ENCODE measurements at regions not wholly inside any gene's neighbourhood (a gene's known extent, or its start where the extent isn't known, plus 50 kb on each side); places are given as distances from the start of the nearest gene placed in this dataset.

GRCh38 chr2:239677453-239678185 is 276.8 kb upstream of the HDAC4 start:
- no peak overlapping the region for H3K27ac ChIP-seq (ENCODE audit: low read depth in 1 of 3, low read length in 2 of 3)
- H3K27me3 ChIP-seq (ENCODE audit: control insufficient read depth in 3 of 3, insufficient read depth in 3 of 3, low read length in 3 of 3) = peaks cover 0 to 2% (median 0%) of the 10 kb centered on the region in 3 donors
- no peaks in the 10 kb centered on the region for H3K4me1 ChIP-seq (ENCODE audit: control insufficient read depth in 3 of 3, insufficient read depth in 2 of 3, low read depth in 1 of 3, low read length in 2 of 3)
- no peak for FAIRE-seq
- H3K4me3 ChIP-seq (ENCODE audit: low read depth in 1 of 3, low read length in 3 of 3) = no peak overlapping the region
- H3K36me3 ChIP-seq (ENCODE audit: control insufficient read depth in 3 of 3, insufficient read depth in 2 of 3, low read depth in 1 of 3, low read length in 3 of 3) = no peaks in the 10 kb centered on the region
- 82 to 92% (median 86%) methylated on average over 20 to 21 of the region's 21 CpGs for WGBS, 3 donors
- DNase-seq = no peak
- H3K9me3 ChIP-seq (ENCODE audit: control insufficient read depth in 2 of 2, insufficient read depth in 1 of 2, low read depth in 1 of 2, low read length in 1 of 2) = no peaks in the 10 kb centered on the region

GRCh38 chr2:239676716-239677452 is 276.1 kb upstream of the HDAC4 start:
- no peaks in the 10 kb centered on the region for H3K4me1 ChIP-seq (ENCODE audit: control insufficient read depth in 3 of 3, insufficient read depth in 2 of 3, low read depth in 1 of 3, low read length in 2 of 3)
- H3K27ac ChIP-seq (ENCODE audit: low read depth in 1 of 3, low read length in 2 of 3) = no peak overlapping the region
- no peaks in the 10 kb centered on the region for H3K9me3 ChIP-seq (ENCODE audit: control insufficient read depth in 2 of 2, insufficient read depth in 1 of 2, low read depth in 1 of 2, low read length in 1 of 2)
- FAIRE-seq (no peak), DNase-seq (no peak)
- no peaks in the 10 kb centered on the region for H3K27me3 ChIP-seq (ENCODE audit: control insufficient read depth in 3 of 3, insufficient read depth in 3 of 3, low read length in 3 of 3)
- H3K4me3 ChIP-seq (ENCODE audit: low read depth in 1 of 3, low read length in 3 of 3) = no peak overlapping the region
- WGBS, 3 donors = 67 to 76% (median 72%) methylated on average over 19 of the region's 19 CpGs
- H3K36me3 ChIP-seq (ENCODE audit: control insufficient read depth in 3 of 3, insufficient read depth in 2 of 3, low read depth in 1 of 3, low read length in 3 of 3) = no peaks in the 10 kb centered on the region

- no peaks in the 10 kb centered on the region for H3K4me1 ChIP-seq (ENCODE audit: control insufficient read depth in 3 of 3, insufficient read depth in 2 of 3, low read depth in 1 of 3, low read length in 2 of 3)
- H3K27ac ChIP-seq (ENCODE audit: low read depth in 1 of 3, low read length in 2 of 3) = no peak overlapping the region
- DNase-seq (no peak), FAIRE-seq (no peak)
- no peak overlapping the region for H3K4me3 ChIP-seq (ENCODE audit: low read depth in 1 of 3, low read length in 3 of 3)
- H3K27me3 ChIP-seq (ENCODE audit: control insufficient read depth in 3 of 3, insufficient read depth in 3 of 3, low read length in 3 of 3) = no peaks in the 10 kb centered on the region
- H3K9me3 ChIP-seq (ENCODE audit: control insufficient read depth in 2 of 2, insufficient read depth in 1 of 2, low read depth in 1 of 2, low read length in 1 of 2) = no peaks in the 10 kb centered on the region
- H3K36me3 ChIP-seq (ENCODE audit: control insufficient read depth in 3 of 3, insufficient read depth in 2 of 3, low read depth in 1 of 3, low read length in 3 of 3) = no peaks in the 10 kb centered on the region
- WGBS, 3 donors = 71 to 78% (median 73%) methylated on average over 20 to 22 of the region's 22 CpGs
These were observed 275.3 kb upstream of the HDAC4 start for GRCh38 chr2:239675826-239676715.

GRCh38 chr2:239674981-239675825 is 274.4 kb upstream of the HDAC4 start:
- Histone ChIP-seq H3K36me3 (ENCODE audit: control insufficient read depth in 3 of 3, insufficient read depth in 2 of 3, low read depth in 1 of 3, low read length in 3 of 3) (no peaks in the 10 kb centered on the region), H3K4me3 (ENCODE audit: low read depth in 1 of 3, low read length in 3 of 3) (no peak overlapping the region), H3K4me1 (ENCODE audit: control insufficient read depth in 3 of 3, insufficient read depth in 2 of 3, low read depth in 1 of 3, low read length in 2 of 3) (no peaks in the 10 kb centered on the region), H3K27me3 (ENCODE audit: control insufficient read depth in 3 of 3, insufficient read depth in 3 of 3, low read length in 3 of 3) (no peaks in the 10 kb centered on the region), H3K27ac (ENCODE audit: low read depth in 1 of 3, low read length in 2 of 3) (no peak overlapping the region), H3K9me3 (ENCODE audit: control insufficient read depth in 2 of 2, insufficient read depth in 1 of 2, low read depth in 1 of 2, low read length in 1 of 2) (no peaks in the 10 kb centered on the region)
- DNase-seq = no peak
- 87 to 92% (median 89%) methylated on average over 15 to 17 of the region's 17 CpGs for WGBS, 3 donors
- FAIRE-seq = no peak

GRCh38 chr2:239674101-239674980 is 273.5 kb upstream of the HDAC4 start:
- WGBS, 3 donors = 82 to 86% (median 82%) methylated on average over 16 to 17 of the region's 17 CpGs

GRCh38 chr2:239673641-239674040 is 272.8 kb upstream of the HDAC4 start:
- Histone ChIP-seq H3K27ac (ENCODE audit: low read depth in 1 of 3, low read length in 2 of 3) (no peak overlapping the region), H3K27me3 (ENCODE audit: control insufficient read depth in 3 of 3, insufficient read depth in 3 of 3, low read length in 3 of 3) (no peaks in the 10 kb centered on the region), H3K4me3 (ENCODE audit: low read depth in 1 of 3, low read length in 3 of 3) (no peak overlapping the region), H3K4me1 (ENCODE audit: control insufficient read depth in 3 of 3, insufficient read depth in 2 of 3, low read depth in 1 of 3, low read length in 2 of 3) (no peaks in the 10 kb centered on the region), H3K36me3 (ENCODE audit: control insufficient read depth in 3 of 3, insufficient read depth in 2 of 3, low read depth in 1 of 3, low read length in 3 of 3) (no peaks in the 10 kb centered on the region), H3K9me3 (ENCODE audit: control insufficient read depth in 2 of 2, insufficient read depth in 1 of 2, low read depth in 1 of 2, low read length in 1 of 2) (no peaks in the 10 kb centered on the region)
- DNase-seq = no peak
- 70 to 80% (median 76%) methylated on average over 10 of the region's 10 CpGs for WGBS, 3 donors
- no peak for FAIRE-seq

More at GRCh38 chr2:239674101-239674980, 273.5 kb upstream of the HDAC4 start:
- Histone ChIP-seq H3K27me3 (ENCODE audit: control insufficient read depth in 3 of 3, insufficient read depth in 3 of 3, low read length in 3 of 3) (no peaks in the 10 kb centered on the region), H3K27ac (ENCODE audit: low read depth in 1 of 3, low read length in 2 of 3) (no peak overlapping the region), H3K4me3 (ENCODE audit: low read depth in 1 of 3, low read length in 3 of 3) (no peak overlapping the region), H3K36me3 (ENCODE audit: control insufficient read depth in 3 of 3, insufficient read depth in 2 of 3, low read depth in 1 of 3, low read length in 3 of 3) (no peaks in the 10 kb centered on the region), H3K9me3 (ENCODE audit: control insufficient read depth in 2 of 2, insufficient read depth in 1 of 2, low read depth in 1 of 2, low read length in 1 of 2) (no peaks in the 10 kb centered on the region), H3K4me1 (ENCODE audit: control insufficient read depth in 3 of 3, insufficient read depth in 2 of 3, low read depth in 1 of 3, low read length in 2 of 3) (no peaks in the 10 kb centered on the region)
- no peak for FAIRE-seq
- DNase-seq = no peak

- no peaks in the 10 kb centered on the region for H3K9me3 ChIP-seq (ENCODE audit: control insufficient read depth in 2 of 2, insufficient read depth in 1 of 2, low read depth in 1 of 2, low read length in 1 of 2)
- FAIRE-seq (no peak), DNase-seq (no peak)
- H3K4me1 ChIP-seq (ENCODE audit: control insufficient read depth in 3 of 3, insufficient read depth in 2 of 3, low read depth in 1 of 3, low read length in 2 of 3) = no peaks in the 10 kb centered on the region
- 81 to 88% (median 82%) methylated on average over 18 of the region's 18 CpGs for WGBS, 3 donors
- no peak overlapping the region for H3K27ac ChIP-seq (ENCODE audit: low read depth in 1 of 3, low read length in 2 of 3)
- no peaks in the 10 kb centered on the region for H3K27me3 ChIP-seq (ENCODE audit: control insufficient read depth in 3 of 3, insufficient read depth in 3 of 3, low read length in 3 of 3)
- H3K36me3 ChIP-seq (ENCODE audit: control insufficient read depth in 3 of 3, insufficient read depth in 2 of 3, low read depth in 1 of 3, low read length in 3 of 3) = no peaks in the 10 kb centered on the region
- H3K4me3 ChIP-seq (ENCODE audit: low read depth in 1 of 3, low read length in 3 of 3) = no peak overlapping the region
These were observed 271.4 kb upstream of the HDAC4 start for GRCh38 chr2:239671916-239672849.

All from small intestine (tissue), 7 donors.